PC-9 (cell line): ENCODE measurements at regions not wholly inside any gene's neighbourhood (a gene's known extent, or its start where the extent isn't known, plus 50 kb on each side); places are given as distances from the start of the nearest gene placed in this dataset.

ENCODE experiments used
- BruUV-seq: library from RNA; stranded (reverse); fragments of 400-500 nt; replicated peaks from 2 replicates; lab custom pipeline; 2021; lab: Mats Ljungman, UMichigan
- CTCF ChIA-PET: fragments of 300-600 bp; sonication (Branson Sonifier 250); formaldehyde crosslinking; loops from one replicate; lab custom pipeline; 2022; ENCODE audit warnings: antibody characterized with exemption; lab: Charles Lee
- POLR2A ChIA-PET: fragments of 300-600 bp; sonication (Branson Sonifier 250); formaldehyde crosslinking; loops from one replicate; lab custom pipeline; 2022; ENCODE audit warnings: antibody characterized with exemption; ENCODE audit not compliant: unreplicated experiment; lab: Charles Lee
- DNase-seq, 2 experiments: peaks; one replicate each; pipeline versions ENCODE4 v3.0.0 to v3.0.0-alpha.2; 2015 to 2022; ENCODE audit warnings: mixed read lengths in 1 of 2
- H2AFZ ChIP-seq: fragments of 200-600 bp; sonication (generic); 2 replicates; pipeline ENCODE4 v1.8.1; 2017; ENCODE audit warnings: antibody characterized with exemption
- H3F3A ChIP-seq: fragments of 200-600 bp; sonication (generic); 2 replicates; pipeline ENCODE4 v1.8.1; 2017; ENCODE audit warnings: antibody characterized with exemption, mild to moderate bottlenecking, low read depth; ENCODE audit not compliant: insufficient read depth
- H3K27ac ChIP-seq: fragments of 200-600 bp; sonication (generic); 2 replicates; pipeline ENCODE4 v1.6.1; 2016; ENCODE audit warnings: mixed run types
- H3K27me3 ChIP-seq: fragments of 200-600 bp; sonication (generic); 2 replicates; pipeline ENCODE4 v1.6.1; 2016; ENCODE audit warnings: low read depth, mixed run types; ENCODE audit not compliant: insufficient read depth
- H3K36me3 ChIP-seq: fragments of 200-600 bp; sonication (generic); 2 replicates; pipeline ENCODE4 v1.6.1; 2016; ENCODE audit warnings: low read depth, mixed run types
- H3K4me1 ChIP-seq: fragments of 200-600 bp; sonication (generic); replicated peaks from 2 replicates; pipeline ENCODE4 v1.6.1; 2016; ENCODE audit warnings: mixed run types; ENCODE audit not compliant: insufficient read depth
- H3K4me2 ChIP-seq: fragments of 200-600 bp; sonication (generic); 2 replicates; pipeline ENCODE4 v1.6.1; 2017; ENCODE audit warnings: mixed run types
- H3K4me3 ChIP-seq: fragments of 200-600 bp; sonication (generic); 2 replicates; pipeline ENCODE4 v1.6.1; 2016; ENCODE audit warnings: mixed run types
- H3K79me2 ChIP-seq: fragments of 200-600 bp; sonication (generic); 2 replicates; pipeline ENCODE4 v1.6.1; 2017; ENCODE audit warnings: low read depth, mixed run types
- H3K9me2 ChIP-seq: fragments of 200-600 bp; sonication (generic); 2 replicates; pipeline ENCODE4 v1.8.1; 2017; ENCODE audit warnings: mild to moderate bottlenecking; ENCODE audit not compliant: insufficient read depth
- H3K9me3 ChIP-seq: fragments of 200-600 bp; sonication (generic); 2 replicates; pipeline ENCODE4 v1.8.1; 2016; ENCODE audit warnings: low read depth; ENCODE audit not compliant: insufficient read depth
- H4K20me1 ChIP-seq: fragments of 200-600 bp; sonication (generic); 2 replicates; pipeline ENCODE4 v1.8.1; 2017; ENCODE audit not compliant: insufficient read depth
- EZH2 ChIP-seq: fragments of 200-600 bp; sonication (generic); IDR thresholded peaks from 2 replicates; pipeline ENCODE4 v1.8.0; 2017; ENCODE audit warnings: antibody characterized with exemption, low read depth
- intact Hi-C: fragments of 100-400 bp; cut with micrococcal nuclease; formaldehyde crosslinking; loops from one replicate; pipeline ENCODE4 v1.10.0; 2022; ENCODE audit not compliant: unreplicated experiment
- TF ChIP-seq, protein P1 (sequence below): fragments of 200-600 bp; sonication (generic); conservative IDR thresholded peaks from 2 replicates; pipeline ENCODE4 v1.6.1; 2017; ENCODE audit warnings: mixed run types, antibody characterized with exemption, mild to moderate bottlenecking, moderate library complexity

DNA sequence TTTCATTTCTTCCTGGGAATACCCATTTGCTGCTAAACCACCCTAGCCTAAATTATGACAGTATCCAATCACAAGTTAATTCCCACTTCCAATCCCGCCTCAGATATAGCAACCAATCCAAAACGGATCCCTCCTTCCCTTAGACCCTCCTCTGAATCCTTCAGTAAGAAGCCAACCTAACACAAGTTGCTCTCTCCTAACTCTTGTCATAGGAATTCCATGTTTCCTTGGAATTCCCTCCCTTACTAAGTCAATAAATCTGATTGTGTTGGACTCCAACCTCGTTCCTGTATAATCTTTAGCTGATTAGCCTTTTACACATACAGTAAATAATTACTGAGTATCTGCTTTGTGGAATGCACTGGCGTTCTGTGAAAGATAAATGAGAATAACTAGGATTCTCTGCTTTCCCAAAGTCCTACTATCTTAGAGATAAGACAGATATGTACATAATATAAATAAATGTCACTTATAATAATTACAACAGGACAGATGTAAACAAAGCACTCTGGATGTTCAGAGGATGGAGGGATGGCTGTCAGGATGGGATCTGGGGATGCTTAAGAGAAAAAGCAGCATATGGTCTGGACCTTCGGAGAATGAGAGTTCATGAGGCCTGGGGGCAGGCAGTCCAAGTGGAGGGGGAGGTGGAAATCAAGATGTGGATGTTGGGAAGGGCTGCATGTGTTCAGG is 185.8 kb upstream of the SOX5 start:
- Histone ChIP-seq H2AFZ (no peak overlapping the region), H3K4me2 (no peak overlapping the region), H3K27ac (no peak overlapping the region), H4K20me1 (no peaks in the 10 kb centered on the region), H3F3A (no peaks in the 10 kb centered on the region), H3K4me3 (no peak overlapping the region), H3K9me2 (no peaks in the 10 kb centered on the region), H3K27me3 (peaks cover 23% of the 10 kb centered on the region; the same call in 1 of the 2 replicates), H3K9me3 (no peaks in the 10 kb centered on the region), H3K79me2 (no peaks in the 10 kb centered on the region), H3K36me3 (no peaks in the 10 kb centered on the region), H3K4me1 (no peaks in the 10 kb centered on the region)
- TF ChIP-seq, protein P1, sequence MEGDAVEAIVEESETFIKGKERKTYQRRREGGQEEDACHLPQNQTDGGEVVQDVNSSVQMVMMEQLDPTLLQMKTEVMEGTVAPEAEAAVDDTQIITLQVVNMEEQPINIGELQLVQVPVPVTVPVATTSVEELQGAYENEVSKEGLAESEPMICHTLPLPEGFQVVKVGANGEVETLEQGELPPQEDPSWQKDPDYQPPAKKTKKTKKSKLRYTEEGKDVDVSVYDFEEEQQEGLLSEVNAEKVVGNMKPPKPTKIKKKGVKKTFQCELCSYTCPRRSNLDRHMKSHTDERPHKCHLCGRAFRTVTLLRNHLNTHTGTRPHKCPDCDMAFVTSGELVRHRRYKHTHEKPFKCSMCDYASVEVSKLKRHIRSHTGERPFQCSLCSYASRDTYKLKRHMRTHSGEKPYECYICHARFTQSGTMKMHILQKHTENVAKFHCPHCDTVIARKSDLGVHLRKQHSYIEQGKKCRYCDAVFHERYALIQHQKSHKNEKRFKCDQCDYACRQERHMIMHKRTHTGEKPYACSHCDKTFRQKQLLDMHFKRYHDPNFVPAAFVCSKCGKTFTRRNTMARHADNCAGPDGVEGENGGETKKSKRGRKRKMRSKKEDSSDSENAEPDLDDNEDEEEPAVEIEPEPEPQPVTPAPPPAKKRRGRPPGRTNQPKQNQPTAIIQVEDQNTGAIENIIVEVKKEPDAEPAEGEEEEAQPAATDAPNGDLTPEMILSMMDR: no peak
- no peak for TF ChIP-seq EZH2
- intact Hi-C loops: no loop called here
- POLR2A ChIA-PET: no interaction called here
- DNase-seq: no peak
- CTCF ChIA-PET: no interaction called here
- BruUV-seq: no TSS peak

DNA sequence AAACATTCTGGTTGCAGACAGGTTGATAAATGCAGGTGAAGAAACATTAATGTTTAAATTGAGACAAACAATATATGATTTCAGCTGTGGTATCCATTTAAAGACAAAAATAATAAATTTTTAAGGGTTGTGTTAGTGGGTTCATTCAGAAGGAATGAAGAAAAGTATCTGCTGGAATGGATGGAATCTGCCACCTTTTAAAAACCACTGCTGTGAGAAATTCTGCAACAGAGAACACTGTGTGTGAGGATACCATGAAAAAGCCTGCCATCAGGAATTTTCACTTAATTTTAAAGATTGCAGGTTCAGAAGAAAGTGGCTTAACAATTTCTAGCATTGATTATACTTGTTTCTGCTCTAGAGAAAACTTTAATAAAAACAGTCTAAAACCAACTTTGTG is 184.6 kb upstream of the SOX5 start:
- ChIA-PET CTCF (no interaction called here), POLR2A (no interaction called here)
- H3K4me1 ChIP-seq: no peaks in the 10 kb centered on the region
- BruUV-seq: no TSS peak
- H2AFZ ChIP-seq: no peak overlapping the region
- no peak overlapping the region for H3K4me3 ChIP-seq
- no peaks in the 10 kb centered on the region for H3K79me2 ChIP-seq
- no peaks in the 10 kb centered on the region for H3K9me2 ChIP-seq
- no peaks in the 10 kb centered on the region for H3K9me3 ChIP-seq
- DNase-seq: no peak
- no peak overlapping the region for H3K4me2 ChIP-seq
- no peak for TF ChIP-seq EZH2
- TF ChIP-seq, protein P1: no peak
- no peaks in the 10 kb centered on the region for H3K36me3 ChIP-seq
- H4K20me1 ChIP-seq: no peaks in the 10 kb centered on the region
- no peak overlapping the region for H3K27ac ChIP-seq
- no peaks in the 10 kb centered on the region for H3F3A ChIP-seq
- intact Hi-C loops: no loop called here
- peaks cover 11% of the 10 kb centered on the region; the same call in 1 of the 2 replicates for H3K27me3 ChIP-seq

DNA sequence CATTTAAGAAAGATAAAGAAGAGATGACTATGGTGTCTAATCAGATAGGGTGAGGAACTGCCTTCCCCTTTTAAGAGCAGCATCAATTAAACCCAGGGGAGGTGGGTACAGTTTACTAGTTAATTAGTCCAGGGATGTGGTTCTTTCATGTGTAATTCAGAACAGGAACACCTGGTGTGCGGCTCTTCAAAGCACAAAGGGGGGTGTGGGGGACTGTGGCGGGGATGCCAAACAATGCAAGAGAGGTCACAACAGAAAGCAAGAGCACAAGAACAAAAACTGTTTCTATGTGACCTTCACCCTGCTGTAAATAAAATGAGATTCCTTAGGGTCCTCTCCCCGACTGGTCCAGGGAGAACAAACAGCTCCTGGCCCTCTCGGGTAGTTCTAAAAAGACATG is 183.9 kb upstream of the SOX5 start:
- BruUV-seq: no TSS peak
- no peaks in the 10 kb centered on the region for H3K9me3 ChIP-seq
- no peak overlapping the region for H3K27ac ChIP-seq
- no peaks in the 10 kb centered on the region for H4K20me1 ChIP-seq
- POLR2A ChIA-PET: no interaction called here
- intact Hi-C loops: no loop called here
- no peaks in the 10 kb centered on the region for H3K36me3 ChIP-seq
- no peak overlapping the region for H3K4me2 ChIP-seq
- no peak for DNase-seq
- no peaks in the 10 kb centered on the region for H3K79me2 ChIP-seq
- CTCF ChIA-PET: no interaction called here
- peaks cover 4% of the 10 kb centered on the region; the same call in 1 of the 2 replicates for H3K27me3 ChIP-seq
- no peaks in the 10 kb centered on the region for H3K4me1 ChIP-seq
- no peak overlapping the region for H2AFZ ChIP-seq
- TF ChIP-seq EZH2: no peak
- TF ChIP-seq, protein P1: no peak
- no peak overlapping the region for H3K4me3 ChIP-seq
- no peaks in the 10 kb centered on the region for H3F3A ChIP-seq
- no peaks in the 10 kb centered on the region for H3K9me2 ChIP-seq
